ENCODE measurements at regions not wholly inside any gene's neighbourhood (a gene's known extent, or its start where the extent isn't known, plus 50 kb on each side); places are given as distances from the start of the nearest gene placed in this dataset.

GRCh38 chrX:84690228-84690627 is 188.0 kb upstream of the HDX start:
- no peak for TF ChIP-seq EZH2phosphoT487 (IDR thresholded peaks at IDR 0.05; ENCODE audit: borderline replicate concordance, low read depth, low read length)
- TF ChIP-seq, protein P1, sequence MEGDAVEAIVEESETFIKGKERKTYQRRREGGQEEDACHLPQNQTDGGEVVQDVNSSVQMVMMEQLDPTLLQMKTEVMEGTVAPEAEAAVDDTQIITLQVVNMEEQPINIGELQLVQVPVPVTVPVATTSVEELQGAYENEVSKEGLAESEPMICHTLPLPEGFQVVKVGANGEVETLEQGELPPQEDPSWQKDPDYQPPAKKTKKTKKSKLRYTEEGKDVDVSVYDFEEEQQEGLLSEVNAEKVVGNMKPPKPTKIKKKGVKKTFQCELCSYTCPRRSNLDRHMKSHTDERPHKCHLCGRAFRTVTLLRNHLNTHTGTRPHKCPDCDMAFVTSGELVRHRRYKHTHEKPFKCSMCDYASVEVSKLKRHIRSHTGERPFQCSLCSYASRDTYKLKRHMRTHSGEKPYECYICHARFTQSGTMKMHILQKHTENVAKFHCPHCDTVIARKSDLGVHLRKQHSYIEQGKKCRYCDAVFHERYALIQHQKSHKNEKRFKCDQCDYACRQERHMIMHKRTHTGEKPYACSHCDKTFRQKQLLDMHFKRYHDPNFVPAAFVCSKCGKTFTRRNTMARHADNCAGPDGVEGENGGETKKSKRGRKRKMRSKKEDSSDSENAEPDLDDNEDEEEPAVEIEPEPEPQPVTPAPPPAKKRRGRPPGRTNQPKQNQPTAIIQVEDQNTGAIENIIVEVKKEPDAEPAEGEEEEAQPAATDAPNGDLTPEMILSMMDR (conservative IDR thresholded peaks at IDR 0.05; ENCODE audit: low read length) = no peak

All from OCI-LY7 (cell line).